ENCODE measurements at regions not wholly inside any gene's neighbourhood (a gene's known extent, or its start where the extent isn't known, plus 50 kb on each side); places are given as distances from the start of the nearest gene placed in this dataset.

GRCh38 chr7:85850381-85850780 is 663.5 kb upstream of the SEMA3D start:
- TF ChIP-seq, protein P1, sequence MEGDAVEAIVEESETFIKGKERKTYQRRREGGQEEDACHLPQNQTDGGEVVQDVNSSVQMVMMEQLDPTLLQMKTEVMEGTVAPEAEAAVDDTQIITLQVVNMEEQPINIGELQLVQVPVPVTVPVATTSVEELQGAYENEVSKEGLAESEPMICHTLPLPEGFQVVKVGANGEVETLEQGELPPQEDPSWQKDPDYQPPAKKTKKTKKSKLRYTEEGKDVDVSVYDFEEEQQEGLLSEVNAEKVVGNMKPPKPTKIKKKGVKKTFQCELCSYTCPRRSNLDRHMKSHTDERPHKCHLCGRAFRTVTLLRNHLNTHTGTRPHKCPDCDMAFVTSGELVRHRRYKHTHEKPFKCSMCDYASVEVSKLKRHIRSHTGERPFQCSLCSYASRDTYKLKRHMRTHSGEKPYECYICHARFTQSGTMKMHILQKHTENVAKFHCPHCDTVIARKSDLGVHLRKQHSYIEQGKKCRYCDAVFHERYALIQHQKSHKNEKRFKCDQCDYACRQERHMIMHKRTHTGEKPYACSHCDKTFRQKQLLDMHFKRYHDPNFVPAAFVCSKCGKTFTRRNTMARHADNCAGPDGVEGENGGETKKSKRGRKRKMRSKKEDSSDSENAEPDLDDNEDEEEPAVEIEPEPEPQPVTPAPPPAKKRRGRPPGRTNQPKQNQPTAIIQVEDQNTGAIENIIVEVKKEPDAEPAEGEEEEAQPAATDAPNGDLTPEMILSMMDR (optimal IDR thresholded peaks at IDR 0.05 in 1 of 3, IDR thresholded peaks at IDR 0.05 in 1 of 3, conservative IDR thresholded peaks at IDR 0.05 in 1 of 3; ENCODE audit: extremely low read depth in 1 of 3, insufficient read depth in 2 of 3, low read length in 3 of 3) = no peak
- no peak for TF ChIP-seq EZH2 (IDR thresholded peaks at IDR 0.05; ENCODE audit: low read length)

Measured in keratinocyte (primary cell).